ENCODE measurements at regions not wholly inside any gene's neighbourhood (a gene's known extent, or its start where the extent isn't known, plus 50 kb on each side); places are given as distances from the start of the nearest gene placed in this dataset.

GRCh38 chr4:13866881-13867280 lies 239.4 kb upstream of the BOD1L1 start:
- H2AFZ ChIP-seq (replicated peaks) = no peak overlapping the region
- no peaks in the 10 kb centered on the region for H4K20me1 ChIP-seq (ENCODE audit: low read depth)
- H3K9me3 ChIP-seq (ENCODE audit: low read depth) = no peaks in the 10 kb centered on the region
- no peak overlapping the region for H3K9ac ChIP-seq
- Mint-ChIP-seq H3K4me3 (no peak overlapping the region), H3K27me3 (ENCODE audit: insufficient read depth, low read depth) (no peaks in the 10 kb centered on the region), H3K4me1 (no peaks in the 10 kb centered on the region), H3K36me3 (no peaks in the 10 kb centered on the region), H3K9me3 (peaks cover 12% of the 10 kb centered on the region), H3K27ac (no peak overlapping the region)
- no peak for DNase-seq (ENCODE audit: low spot score)
- H3K27me3 ChIP-seq = no peaks in the 10 kb centered on the region
- H3K4me2 ChIP-seq = no peak overlapping the region
- no peak for TF ChIP-seq CTCF (IDR thresholded peaks at IDR 0.05)
- TF ChIP-seq EZH2phosphoT487 (IDR thresholded peaks at IDR 0.05) = no peak
- TF ChIP-seq EZH2 (IDR thresholded peaks at IDR 0.05) = no peak
- H3K27ac ChIP-seq = no peak overlapping the region
- no peak overlapping the region for H3K4me3 ChIP-seq
- H3K4me1 ChIP-seq = no peaks in the 10 kb centered on the region
- H3F3A ChIP-seq (ENCODE audit: low read depth) = no peaks in the 10 kb centered on the region
- no peaks in the 10 kb centered on the region for H3K79me2 ChIP-seq (ENCODE audit: low read depth)
- no peaks in the 10 kb centered on the region for H3K36me3 ChIP-seq

DNA sequence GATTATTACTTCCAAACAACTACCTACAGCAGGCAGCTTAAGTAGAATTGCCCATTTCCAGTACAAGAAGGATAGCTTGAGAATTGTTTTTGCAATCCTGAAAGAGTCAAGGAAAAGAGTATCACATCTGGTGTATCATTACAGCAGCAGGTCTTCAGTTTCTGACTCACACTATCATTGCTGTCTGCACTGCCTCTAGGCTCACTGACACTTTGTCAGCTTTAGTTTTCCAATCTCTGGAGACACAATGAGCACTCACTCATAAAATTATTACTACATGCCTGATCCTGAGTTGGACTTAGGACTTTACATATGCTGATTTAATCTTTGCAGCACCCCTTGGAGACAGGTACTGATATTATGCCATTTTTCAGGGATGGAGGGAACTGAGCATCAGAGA lies 244.6 kb upstream of the BOD1L1 start:
- no peaks in the 10 kb centered on the region for H3F3A ChIP-seq (ENCODE audit: low read depth)
- H2AFZ ChIP-seq (replicated peaks) = no peak overlapping the region
- Mint-ChIP-seq H3K27me3 (ENCODE audit: insufficient read depth, low read depth) (no peaks in the 10 kb centered on the region), H3K36me3 (no peaks in the 10 kb centered on the region), H3K4me3 (no peak overlapping the region), H3K27ac (no peak overlapping the region), H3K9me3 (peaks cover 2% of the 10 kb centered on the region), H3K4me1 (no peaks in the 10 kb centered on the region)
- H4K20me1 ChIP-seq (ENCODE audit: low read depth) = no peaks in the 10 kb centered on the region
- no peaks in the 10 kb centered on the region for H3K9me3 ChIP-seq (ENCODE audit: low read depth)
- no peaks in the 10 kb centered on the region for H3K79me2 ChIP-seq (ENCODE audit: low read depth)
- TF ChIP-seq EZH2phosphoT487 (IDR thresholded peaks at IDR 0.05) (no peak), CTCF (IDR thresholded peaks at IDR 0.05) (no peak), EZH2 (IDR thresholded peaks at IDR 0.05) (no peak)
- no peaks in the 10 kb centered on the region for H3K4me1 ChIP-seq
- no peak overlapping the region for H3K4me3 ChIP-seq
- H3K9ac ChIP-seq = no peak overlapping the region
- no peaks in the 10 kb centered on the region for H3K27me3 ChIP-seq
- DNase-seq (ENCODE audit: low spot score) = no peak
- H3K4me2 ChIP-seq = no peak overlapping the region
- H3K36me3 ChIP-seq = no peaks in the 10 kb centered on the region
- H3K27ac ChIP-seq = no peak overlapping the region

GRCh38 chr4:13872955-13873354 lies 245.4 kb upstream of the BOD1L1 start:
- Histone ChIP-seq H3K9me3 (ENCODE audit: low read depth) (no peaks in the 10 kb centered on the region), H3K79me2 (ENCODE audit: low read depth) (no peaks in the 10 kb centered on the region), H3K9ac (no peak overlapping the region), H3K27ac (no peak overlapping the region), H4K20me1 (ENCODE audit: low read depth) (no peaks in the 10 kb centered on the region), H2AFZ (replicated peaks) (no peak overlapping the region), H3K36me3 (no peaks in the 10 kb centered on the region), H3K4me2 (no peak overlapping the region), H3K4me1 (no peaks in the 10 kb centered on the region), H3K4me3 (no peak overlapping the region), H3K27me3 (no peaks in the 10 kb centered on the region), H3F3A (ENCODE audit: low read depth) (no peaks in the 10 kb centered on the region)
- DNase-seq (ENCODE audit: low spot score) = no peak
- Mint-ChIP-seq H3K4me1 (no peaks in the 10 kb centered on the region), H3K9me3 (peaks cover 2% of the 10 kb centered on the region), H3K27ac (no peak overlapping the region), H3K36me3 (no peaks in the 10 kb centered on the region), H3K27me3 (ENCODE audit: insufficient read depth, low read depth) (no peaks in the 10 kb centered on the region), H3K4me3 (no peak overlapping the region)
- no peak for TF ChIP-seq EZH2 (IDR thresholded peaks at IDR 0.05)
- TF ChIP-seq EZH2phosphoT487 (IDR thresholded peaks at IDR 0.05) = no peak
- no peak for TF ChIP-seq CTCF (IDR thresholded peaks at IDR 0.05)

- Histone ChIP-seq H3K4me1 (no peaks in the 10 kb centered on the region), H3K36me3 (no peaks in the 10 kb centered on the region), H3K9ac (no peak overlapping the region), H3F3A (ENCODE audit: low read depth) (no peaks in the 10 kb centered on the region), H3K4me2 (no peak overlapping the region), H2AFZ (replicated peaks) (no peak overlapping the region), H3K27me3 (no peaks in the 10 kb centered on the region), H4K20me1 (ENCODE audit: low read depth) (no peaks in the 10 kb centered on the region), H3K4me3 (no peak overlapping the region), H3K9me3 (ENCODE audit: low read depth) (no peaks in the 10 kb centered on the region), H3K27ac (no peak overlapping the region), H3K79me2 (ENCODE audit: low read depth) (no peaks in the 10 kb centered on the region)
- H3K9me3 Mint-ChIP-seq = peaks cover 2% of the 10 kb centered on the region
- H3K27me3 Mint-ChIP-seq (ENCODE audit: insufficient read depth, low read depth) = no peaks in the 10 kb centered on the region
- H3K4me1 Mint-ChIP-seq = no peaks in the 10 kb centered on the region
- no peak overlapping the region for H3K27ac Mint-ChIP-seq
- no peak for TF ChIP-seq EZH2phosphoT487 (IDR thresholded peaks at IDR 0.05)
- no peak for TF ChIP-seq EZH2 (IDR thresholded peaks at IDR 0.05)
- TF ChIP-seq CTCF (IDR thresholded peaks at IDR 0.05) = no peak
- H3K4me3 Mint-ChIP-seq = no peak overlapping the region
- DNase-seq (ENCODE audit: low spot score) = no peak
- H3K36me3 Mint-ChIP-seq = no peaks in the 10 kb centered on the region
Measured at GRCh38 chr4:13875181-13875580, 247.7 kb upstream of the BOD1L1 start.
